SK-N-SH treated with all-trans-retinoic acid at 6 μM for 48 hours (cell line): ENCODE measurements at regions not wholly inside any gene's neighbourhood (a gene's known extent, or its start where the extent isn't known, plus 50 kb on each side); places are given as distances from the start of the nearest gene placed in this dataset.

ENCODE experiments used
- ARNTL ChIP-seq: fragments of 450-650 bp; formaldehyde crosslinking; IDR thresholded peaks from 2 replicates; pipeline ENCODE4 v1.5.0; 2020; ENCODE audit warnings: low read depth, mild to moderate bottlenecking, moderate library complexity, borderline replicate concordance
- OSR1 ChIP-seq: fragments of 250-450 bp; sonication (Bioruptor Pico); IDR thresholded peaks from 2 replicates; pipeline ENCODE4 v1.8.0; 2022; ENCODE audit warnings: moderate library complexity, mild to moderate bottlenecking, inconsistent platforms
- POU6F1 ChIP-seq: fragments of 250-450 bp; sonication (Bioruptor Pico); IDR thresholded peaks from 2 replicates; pipeline ENCODE4 v1.8.0; 2021; ENCODE audit warnings: low read depth, mild to moderate bottlenecking, moderate library complexity, borderline replicate concordance
- PPARA ChIP-seq: fragments of 250-450 bp; sonication (Bioruptor Pico); IDR thresholded peaks from 2 replicates; pipeline ENCODE4 v1.5.0; 2020; ENCODE audit warnings: mild to moderate bottlenecking, borderline replicate concordance
- RARB ChIP-seq: fragments of 250-450 bp; sonication (Bioruptor Pico); IDR thresholded peaks from 2 replicates; pipeline ENCODE4 v1.8.0; 2021; ENCODE audit warnings: mild to moderate bottlenecking, moderate library complexity
- TOX ChIP-seq: fragments of 250-450 bp; sonication (Bioruptor Pico); IDR thresholded peaks from 2 replicates; pipeline ENCODE4 v1.8.0; 2021; ENCODE audit warnings: mild to moderate bottlenecking, moderate library complexity, borderline replicate concordance
- ZFP3 ChIP-seq: fragments of 250-450 bp; sonication (Bioruptor Pico); IDR thresholded peaks from 2 replicates; pipeline ENCODE4 v1.5.0; 2020; ENCODE audit warnings: mild to moderate bottlenecking, moderate library complexity
- ZFP30 ChIP-seq: fragments of 450-650 bp; formaldehyde crosslinking; IDR thresholded peaks from 2 replicates; pipeline ENCODE4 v1.5.0; 2022; ENCODE audit warnings: mild to moderate bottlenecking, moderate library complexity
- ZNF8 ChIP-seq: fragments of 450-650 bp; formaldehyde crosslinking; IDR thresholded peaks from 2 replicates; pipeline ENCODE4 v1.5.0; 2020; ENCODE audit warnings: mild to moderate bottlenecking, moderate library complexity
- TF ChIP-seq, protein P1 (sequence below): fragments of 250-450 bp; sonication (Bioruptor Pico); IDR thresholded peaks from 2 replicates; pipeline ENCODE4 v1.8.0; 2020; ENCODE audit warnings: mild to moderate bottlenecking, moderate library complexity, borderline replicate concordance
- TF ChIP-seq, protein P2 (sequence below): fragments of 250-450 bp; sonication (Bioruptor Pico); IDR thresholded peaks from 2 replicates; pipeline ENCODE4 v1.5.1; 2021; ENCODE audit warnings: mild to moderate bottlenecking, moderate library complexity

GRCh38 chrX:122344816-122345215 lies 839.3 kb upstream of the GRIA3 start:
- TF ChIP-seq ZFP30 (CRISPR knock-in tag): no peak
- TF ChIP-seq, protein P1, sequence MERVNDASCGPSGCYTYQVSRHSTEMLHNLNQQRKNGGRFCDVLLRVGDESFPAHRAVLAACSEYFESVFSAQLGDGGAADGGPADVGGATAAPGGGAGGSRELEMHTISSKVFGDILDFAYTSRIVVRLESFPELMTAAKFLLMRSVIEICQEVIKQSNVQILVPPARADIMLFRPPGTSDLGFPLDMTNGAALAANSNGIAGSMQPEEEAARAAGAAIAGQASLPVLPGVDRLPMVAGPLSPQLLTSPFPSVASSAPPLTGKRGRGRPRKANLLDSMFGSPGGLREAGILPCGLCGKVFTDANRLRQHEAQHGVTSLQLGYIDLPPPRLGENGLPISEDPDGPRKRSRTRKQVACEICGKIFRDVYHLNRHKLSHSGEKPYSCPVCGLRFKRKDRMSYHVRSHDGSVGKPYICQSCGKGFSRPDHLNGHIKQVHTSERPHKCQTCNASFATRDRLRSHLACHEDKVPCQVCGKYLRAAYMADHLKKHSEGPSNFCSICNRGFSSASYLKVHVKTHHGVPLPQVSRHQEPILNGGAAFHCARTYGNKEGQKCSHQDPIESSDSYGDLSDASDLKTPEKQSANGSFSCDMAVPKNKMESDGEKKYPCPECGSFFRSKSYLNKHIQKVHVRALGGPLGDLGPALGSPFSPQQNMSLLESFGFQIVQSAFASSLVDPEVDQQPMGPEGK (CRISPR knock-in tag): no peak
- no peak for TF ChIP-seq POU6F1 (CRISPR knock-in tag)
- TF ChIP-seq RARB (CRISPR knock-in tag): no peak
- TF ChIP-seq ZFP3: no peak
- TF ChIP-seq TOX: no peak
- TF ChIP-seq OSR1 (CRISPR knock-in tag): no peak
- no peak for TF ChIP-seq PPARA (CRISPR knock-in tag)
- TF ChIP-seq ARNTL (CRISPR knock-in tag): no peak
- TF ChIP-seq, protein P2, sequence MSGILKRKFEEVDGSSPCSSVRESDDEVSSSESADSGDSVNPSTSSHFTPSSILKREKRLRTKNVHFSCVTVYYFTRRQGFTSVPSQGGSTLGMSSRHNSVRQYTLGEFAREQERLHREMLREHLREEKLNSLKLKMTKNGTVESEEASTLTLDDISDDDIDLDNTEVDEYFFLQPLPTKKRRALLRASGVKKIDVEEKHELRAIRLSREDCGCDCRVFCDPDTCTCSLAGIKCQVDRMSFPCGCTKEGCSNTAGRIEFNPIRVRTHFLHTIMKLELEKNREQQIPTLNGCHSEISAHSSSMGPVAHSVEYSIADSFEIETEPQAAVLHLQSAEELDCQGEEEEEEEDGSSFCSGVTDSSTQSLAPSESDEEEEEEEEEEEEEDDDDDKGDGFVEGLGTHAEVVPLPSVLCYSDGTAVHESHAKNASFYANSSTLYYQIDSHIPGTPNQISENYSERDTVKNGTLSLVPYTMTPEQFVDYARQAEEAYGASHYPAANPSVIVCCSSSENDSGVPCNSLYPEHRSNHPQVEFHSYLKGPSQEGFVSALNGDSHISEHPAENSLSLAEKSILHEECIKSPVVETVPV (CRISPR knock-in tag): no peak
- no peak for TF ChIP-seq ZNF8
